D341Med (cell line): ENCODE measurements at regions not wholly inside any gene's neighbourhood (a gene's known extent, or its start where the extent isn't known, plus 50 kb on each side); places are given as distances from the start of the nearest gene placed in this dataset.
"Not testable (repeated sequence)": the region's sequence is repeated elsewhere in the genome, so short reads cannot be mapped to it uniquely, and the experiment has no call there.

Source experiments
- DNase-seq: peaks from one replicate; pipeline ENCODE4 v3.0.0; 2012; ENCODE audit warnings: low spot score

- no peak for DNase-seq
Observed at GRCh38 chr10:62498271-62498670, 124.1 kb downstream of the ZNF365 start.

- DNase-seq = not testable (repeated sequence)
Observed at GRCh38 chr10:62500116-62500515, 125.9 kb downstream of the ZNF365 start.

- no peak for DNase-seq
Observed at GRCh38 chr10:62501547-62501946, 127.4 kb downstream of the ZNF365 start.

- no peak for DNase-seq
Observed at GRCh38 chr10:62502995-62503613, 128.9 kb downstream of the ZNF365 start.

DNA sequence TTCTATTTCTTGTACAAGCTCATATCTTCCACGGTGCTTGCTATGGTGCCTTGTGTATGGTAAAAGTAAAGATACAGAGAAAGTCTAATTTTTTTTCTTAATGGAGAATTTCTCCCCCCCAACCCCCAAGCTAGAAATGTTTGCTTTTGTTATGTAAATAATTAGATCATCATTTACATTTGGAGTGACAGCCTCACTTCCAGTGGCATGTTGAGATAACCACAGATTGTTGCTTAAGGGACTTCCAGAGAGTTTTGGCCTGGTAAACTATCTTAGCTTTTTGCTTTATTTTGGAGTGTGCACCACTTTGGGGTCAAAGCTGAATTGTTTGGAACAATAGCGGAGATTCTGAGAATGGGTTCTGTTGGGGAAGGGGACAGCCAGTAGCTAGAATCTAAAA, 129.7 kb downstream of the ZNF365 start:
- DNase-seq = no peak

- no peak for DNase-seq
Observed at GRCh38 chr10:62506371-62506770, 132.2 kb downstream of the ZNF365 start.

DNA sequence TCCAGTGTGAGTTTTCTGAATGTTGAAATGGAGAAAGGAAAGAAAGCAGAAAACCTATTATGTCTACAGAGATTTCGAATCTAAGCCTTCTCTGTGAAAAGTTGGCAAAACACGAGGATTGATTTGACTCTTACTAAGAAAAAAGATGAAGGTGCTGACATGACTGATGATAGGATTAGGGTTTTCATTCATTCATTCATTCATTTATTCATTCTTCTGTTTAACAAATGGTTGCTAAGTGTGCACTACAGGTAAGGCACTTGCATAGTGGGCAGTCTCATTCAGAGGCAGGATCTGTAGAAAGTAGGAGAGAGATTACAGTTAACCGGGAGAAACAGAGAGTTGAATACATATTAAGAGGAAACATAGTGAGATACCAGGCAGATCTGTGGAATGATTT, 137.1 kb downstream of the ZNF365 start:
- DNase-seq = no peak

- DNase-seq = no peak
Observed at GRCh38 chr10:62511656-62512055, 137.5 kb downstream of the ZNF365 start.

- DNase-seq = no peak
Observed at GRCh38 chr10:62512732-62513475, 138.7 kb downstream of the ZNF365 start.

GRCh38 chr10:62514079-62514693, 140.0 kb downstream of the ZNF365 start:
- no peak for DNase-seq

- no peak for DNase-seq
Observed at GRCh38 chr10:62517252-62517651, 143.1 kb downstream of the ZNF365 start.

DNA sequence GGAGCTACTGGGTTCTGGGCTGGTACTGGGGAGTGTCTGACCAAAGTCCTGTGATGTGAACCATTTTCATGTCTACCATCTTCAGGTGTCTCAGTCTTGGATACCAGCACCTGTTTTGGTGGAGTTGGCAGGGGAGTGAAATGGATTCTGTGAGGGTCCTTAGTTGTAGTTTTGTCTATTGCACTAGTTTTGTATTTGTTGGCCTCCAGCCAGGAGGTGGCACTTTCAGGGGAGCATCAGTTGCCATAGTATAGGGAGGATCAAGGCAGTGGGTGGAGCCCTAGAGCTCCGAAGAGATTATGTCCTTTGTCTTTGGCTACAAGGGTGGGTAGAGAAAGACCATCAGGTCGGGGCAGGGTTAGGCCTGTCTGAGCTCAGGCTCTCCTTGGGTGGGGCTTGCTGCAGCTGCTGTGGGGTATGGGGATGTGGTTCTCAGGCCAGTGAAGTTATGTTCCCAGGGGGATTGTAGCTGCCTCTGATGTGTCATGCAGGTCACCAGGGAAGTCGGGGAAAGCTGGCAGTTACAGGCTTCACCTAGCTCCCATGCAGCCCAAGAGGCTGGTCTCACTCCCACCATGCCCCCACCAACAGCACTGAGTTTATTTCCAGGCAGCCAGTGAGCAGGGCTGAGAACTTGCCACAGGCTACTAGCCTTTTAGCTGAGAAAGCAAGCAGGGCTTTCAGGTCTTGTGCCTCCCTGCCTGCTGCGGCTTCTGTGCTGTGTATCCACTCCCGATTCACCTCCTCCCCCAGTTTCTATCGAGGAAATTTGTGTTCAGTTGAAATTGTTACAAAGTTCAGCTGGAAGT, 153.1 kb downstream of the ZNF365 start:
- DNase-seq = no peak

DNA sequence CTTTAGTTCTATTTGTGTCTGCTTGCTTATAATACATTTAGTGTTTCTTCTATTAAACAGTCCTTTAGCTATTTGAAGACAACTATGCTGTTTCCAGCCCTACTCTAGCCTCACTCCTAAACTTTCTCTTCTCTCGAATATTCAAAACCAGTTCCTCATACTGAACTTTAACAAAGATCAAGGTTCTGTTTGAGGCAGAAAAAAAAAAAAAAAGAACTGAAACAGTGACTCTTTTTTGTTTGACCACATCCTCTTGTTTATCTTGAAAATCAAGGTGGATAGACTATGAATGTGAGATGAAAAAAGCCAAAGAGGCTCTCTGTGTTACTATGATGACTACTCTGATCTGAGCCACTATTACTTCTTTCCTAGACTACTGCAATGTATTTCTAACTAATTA, 154.3 kb downstream of the ZNF365 start:
- no peak for DNase-seq

- DNase-seq = no peak
Observed at GRCh38 chr10:62529396-62529795, 155.2 kb downstream of the ZNF365 start.

DNA sequence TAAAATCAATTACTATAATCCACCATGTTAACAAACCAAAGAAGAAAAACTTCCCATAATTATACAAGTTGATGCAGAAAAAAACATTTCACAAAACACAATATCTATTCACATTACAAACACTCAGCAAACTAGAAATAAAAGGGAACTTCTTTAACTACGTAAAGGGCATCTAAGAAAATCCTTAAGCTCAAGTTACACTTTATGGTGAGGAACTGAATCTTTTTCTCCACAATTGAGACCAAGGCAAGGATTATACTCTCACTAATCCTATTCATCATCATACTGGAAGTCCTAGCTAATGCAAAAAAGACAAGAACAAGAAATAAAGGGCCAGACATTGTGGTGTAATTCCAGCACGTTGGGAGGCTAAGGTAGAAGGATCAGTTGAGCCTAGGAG, 159.9 kb downstream of the ZNF365 start:
- DNase-seq = no peak

DNA sequence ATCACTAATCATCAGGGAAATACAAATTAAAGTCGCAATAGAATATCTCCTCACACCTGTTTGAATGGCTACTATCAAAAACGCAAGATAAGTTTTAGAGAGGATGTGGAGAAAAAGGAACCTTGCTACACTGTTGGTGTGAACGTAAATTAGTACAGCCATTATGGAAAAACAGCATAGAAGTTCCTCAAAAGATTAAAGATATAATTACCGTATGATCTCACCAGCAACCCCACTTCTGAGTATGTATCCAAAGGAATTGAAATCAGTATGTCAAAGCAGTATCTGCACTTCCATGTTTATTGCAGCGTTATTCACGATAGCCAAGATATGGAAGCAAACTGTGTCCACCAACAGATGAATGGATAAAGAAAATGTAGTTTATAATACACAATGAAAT, 164.4 kb downstream of the ZNF365 start:
- DNase-seq = no peak

- no peak for DNase-seq
Observed at GRCh38 chr10:62540389-62540788, 166.2 kb downstream of the ZNF365 start.

GRCh38 chr10:62541811-62542210, 167.6 kb downstream of the ZNF365 start:
- no peak for DNase-seq

GRCh38 chr10:62543571-62544355, 169.6 kb downstream of the ZNF365 start:
- no peak for DNase-seq

DNA sequence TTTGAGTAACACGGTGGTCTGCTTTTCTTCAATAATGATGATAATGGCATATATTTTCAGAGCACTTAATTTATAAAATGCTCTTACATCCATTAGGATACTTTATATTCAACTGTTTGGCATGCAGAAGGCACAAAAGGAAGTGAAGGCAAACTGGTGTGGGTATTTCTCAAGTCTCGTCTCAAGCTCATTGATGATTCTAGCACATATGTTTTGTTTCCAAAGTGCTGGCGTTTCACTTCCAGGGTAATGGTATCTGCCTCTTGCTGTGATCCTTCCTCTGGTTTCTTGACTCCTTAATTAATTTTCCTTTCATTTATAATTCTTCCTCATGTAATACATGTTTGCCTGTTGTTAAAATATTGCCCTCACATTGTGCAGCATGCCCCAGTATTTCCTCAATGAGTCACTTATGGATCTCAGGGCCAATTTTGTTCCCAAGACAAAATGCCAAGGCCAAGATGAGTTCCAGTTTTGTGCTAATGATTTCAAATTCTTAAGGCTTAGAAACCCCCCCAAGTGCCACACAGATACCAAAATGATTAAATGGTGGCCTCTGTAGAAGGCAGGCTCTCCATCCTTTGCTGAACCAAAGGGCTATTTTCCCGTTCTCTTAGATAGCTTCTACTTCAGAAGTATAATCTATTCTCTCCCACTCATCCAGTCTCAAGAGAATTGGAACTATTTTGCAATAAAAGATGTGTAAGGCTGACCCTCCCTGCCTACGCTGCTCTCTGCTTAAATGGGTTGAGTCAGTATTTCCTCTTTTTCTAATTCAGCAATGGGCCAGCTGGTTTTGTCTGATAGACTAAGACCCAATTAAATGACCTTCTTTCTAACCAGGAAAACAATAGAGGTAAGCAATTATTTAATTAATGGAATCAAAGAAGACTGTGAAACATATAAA, 171.2 kb downstream of the ZNF365 start:
- DNase-seq = no peak

DNA sequence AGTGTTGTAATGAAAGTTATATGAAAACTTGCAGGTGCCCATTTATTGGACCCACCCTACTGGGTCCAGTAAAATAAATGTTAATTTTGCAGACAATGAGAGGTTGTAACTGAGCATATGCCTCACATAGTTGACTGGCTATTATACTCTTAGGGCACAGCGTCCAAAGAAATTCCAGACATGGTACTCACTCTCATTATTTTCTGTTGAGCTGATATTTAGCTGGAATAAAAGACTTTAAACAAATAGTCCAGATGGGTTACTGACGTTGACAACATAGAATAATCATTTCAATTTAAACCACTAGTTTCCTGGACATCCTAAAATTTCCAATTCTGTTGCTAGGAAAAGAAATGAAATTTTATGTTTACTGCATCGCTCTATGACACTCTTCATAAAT, 174.5 kb downstream of the ZNF365 start:
- no peak for DNase-seq
